Cardiac muscle cell (in vitro differentiated cells and primary cell): ENCODE measurements at regions not wholly inside any gene's neighbourhood (a gene's known extent, or its start where the extent isn't known, plus 50 kb on each side); places are given as distances from the start of the nearest gene placed in this dataset.

Experiments
- DNase-seq, 2 donors: peaks; one replicate each; pipeline versions ENCODE4 v3.0.0 to v3.0.0-alpha.2; 2010 to 2017; ENCODE audit warnings: low read depth in 1 of 2, low spot score in 1 of 2
- H3K27ac ChIP-seq: fragments of 200-600 bp; sonication (generic); 2 replicates; pipeline ENCODE4 v1.5.1; 2016
- H3K27me3 ChIP-seq: fragments of 200-600 bp; sonication (generic); 2 replicates; pipeline ENCODE4 v1.6.0; 2016; ENCODE audit warnings: control low read depth
- H3K36me3 ChIP-seq: fragments of 200-600 bp; sonication (generic); 2 replicates; pipeline ENCODE4 v1.5.1; 2016; ENCODE audit warnings: control low read depth
- H3K4me1 ChIP-seq: fragments of 200-600 bp; sonication (generic); 2 replicates; pipeline ENCODE4 v1.8.1; 2017; ENCODE audit warnings: low read depth, mild to moderate bottlenecking, mixed run types
- H3K4me3 ChIP-seq: fragments of 200-600 bp; sonication (generic); 2 replicates; pipeline ENCODE4 v1.5.1; 2016; ENCODE audit warnings: mild to moderate bottlenecking
- H3K9me3 ChIP-seq: fragments of 200-600 bp; sonication (generic); 2 replicates; pipeline ENCODE4 v1.5.1; 2017; ENCODE audit warnings: low read depth, mild to moderate bottlenecking, control low read depth
- TF ChIP-seq, protein P1 (sequence below): IDR thresholded peaks from 2 replicates; pipeline ENCODE4 v1.5.1; 2012; ENCODE audit warnings: low read depth, mild to moderate bottlenecking, low read length

DNA sequence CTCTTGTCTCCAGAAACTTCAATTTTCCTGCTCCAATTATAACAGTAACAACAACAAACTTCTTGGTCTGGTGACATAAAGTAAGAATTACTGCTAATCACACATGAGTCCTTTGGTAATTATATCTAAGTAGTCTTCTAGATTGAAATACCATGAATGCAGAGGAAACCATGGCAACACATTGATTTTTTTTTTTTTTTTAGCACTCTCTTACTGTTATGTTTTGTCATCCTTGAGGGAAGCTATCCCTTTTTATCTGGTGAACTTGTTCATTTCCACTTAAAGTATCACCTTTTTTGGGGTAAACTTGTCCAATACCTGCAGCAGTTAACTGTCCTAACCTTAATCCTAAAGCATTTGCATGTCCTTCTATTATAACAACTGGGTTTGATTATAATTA, 256.3 kb downstream of the B3GLCT start:
- no peak for DNase-seq
- H3K4me3 ChIP-seq: no peak overlapping the region
- no peaks in the 10 kb centered on the region for H3K36me3 ChIP-seq
- H3K9me3 ChIP-seq: no peaks in the 10 kb centered on the region
- H3K27me3 ChIP-seq: no peaks in the 10 kb centered on the region
- H3K4me1 ChIP-seq: no peaks in the 10 kb centered on the region
- TF ChIP-seq, protein P1, sequence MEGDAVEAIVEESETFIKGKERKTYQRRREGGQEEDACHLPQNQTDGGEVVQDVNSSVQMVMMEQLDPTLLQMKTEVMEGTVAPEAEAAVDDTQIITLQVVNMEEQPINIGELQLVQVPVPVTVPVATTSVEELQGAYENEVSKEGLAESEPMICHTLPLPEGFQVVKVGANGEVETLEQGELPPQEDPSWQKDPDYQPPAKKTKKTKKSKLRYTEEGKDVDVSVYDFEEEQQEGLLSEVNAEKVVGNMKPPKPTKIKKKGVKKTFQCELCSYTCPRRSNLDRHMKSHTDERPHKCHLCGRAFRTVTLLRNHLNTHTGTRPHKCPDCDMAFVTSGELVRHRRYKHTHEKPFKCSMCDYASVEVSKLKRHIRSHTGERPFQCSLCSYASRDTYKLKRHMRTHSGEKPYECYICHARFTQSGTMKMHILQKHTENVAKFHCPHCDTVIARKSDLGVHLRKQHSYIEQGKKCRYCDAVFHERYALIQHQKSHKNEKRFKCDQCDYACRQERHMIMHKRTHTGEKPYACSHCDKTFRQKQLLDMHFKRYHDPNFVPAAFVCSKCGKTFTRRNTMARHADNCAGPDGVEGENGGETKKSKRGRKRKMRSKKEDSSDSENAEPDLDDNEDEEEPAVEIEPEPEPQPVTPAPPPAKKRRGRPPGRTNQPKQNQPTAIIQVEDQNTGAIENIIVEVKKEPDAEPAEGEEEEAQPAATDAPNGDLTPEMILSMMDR: no peak
- no peak overlapping the region for H3K27ac ChIP-seq

DNA sequence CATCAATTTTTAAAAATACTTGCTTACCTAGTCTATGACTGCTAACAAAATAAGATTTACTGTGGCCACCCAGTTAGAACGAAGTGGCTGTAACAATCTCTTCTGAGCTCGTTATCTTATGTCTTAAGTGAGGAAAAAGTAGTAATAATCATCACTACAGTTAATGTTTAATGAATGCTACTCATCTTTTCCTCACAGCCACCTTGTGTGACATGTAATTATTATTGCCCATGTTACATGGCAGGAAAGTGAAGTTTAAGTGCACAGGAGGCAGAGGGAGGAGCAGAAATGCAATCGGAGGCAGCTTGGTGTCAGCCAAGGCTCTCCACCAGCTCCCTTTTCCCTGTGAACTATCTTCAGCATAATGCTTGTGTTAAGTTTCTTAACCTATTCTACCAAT, 260.3 kb downstream of the B3GLCT start:
- DNase-seq: no peak
- H3K9me3 ChIP-seq: no peaks in the 10 kb centered on the region
- no peaks in the 10 kb centered on the region for H3K27me3 ChIP-seq
- no peak overlapping the region for H3K4me3 ChIP-seq
- H3K4me1 ChIP-seq: no peaks in the 10 kb centered on the region
- H3K27ac ChIP-seq: no peak overlapping the region
- TF ChIP-seq, protein P1: no peak
- no peaks in the 10 kb centered on the region for H3K36me3 ChIP-seq

DNA sequence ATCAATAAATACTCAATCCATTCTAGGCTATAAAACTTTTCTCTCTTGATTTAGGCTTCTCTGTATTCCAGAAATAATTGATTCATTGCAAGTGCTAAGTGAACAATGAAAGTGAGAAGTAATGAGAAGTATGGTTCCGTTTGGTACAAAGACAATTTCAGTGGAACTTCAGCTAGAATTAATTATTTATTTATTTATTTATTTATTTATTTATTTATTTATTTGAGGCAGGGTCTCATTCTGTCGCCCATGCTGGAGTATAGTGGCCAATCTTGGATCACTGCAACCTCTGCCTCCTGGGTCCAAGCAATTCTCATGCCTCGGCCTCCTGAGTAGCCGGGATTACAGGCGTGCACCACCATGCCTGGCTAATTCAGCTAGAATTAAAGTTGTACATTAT, 262.1 kb downstream of the B3GLCT start:
- DNase-seq: no peak
- no peak overlapping the region for H3K4me3 ChIP-seq
- no peaks in the 10 kb centered on the region for H3K9me3 ChIP-seq
- no peaks in the 10 kb centered on the region for H3K4me1 ChIP-seq
- TF ChIP-seq, protein P1: no peak
- no peaks in the 10 kb centered on the region for H3K27me3 ChIP-seq
- no peak overlapping the region for H3K27ac ChIP-seq
- H3K36me3 ChIP-seq: no peaks in the 10 kb centered on the region

DNA sequence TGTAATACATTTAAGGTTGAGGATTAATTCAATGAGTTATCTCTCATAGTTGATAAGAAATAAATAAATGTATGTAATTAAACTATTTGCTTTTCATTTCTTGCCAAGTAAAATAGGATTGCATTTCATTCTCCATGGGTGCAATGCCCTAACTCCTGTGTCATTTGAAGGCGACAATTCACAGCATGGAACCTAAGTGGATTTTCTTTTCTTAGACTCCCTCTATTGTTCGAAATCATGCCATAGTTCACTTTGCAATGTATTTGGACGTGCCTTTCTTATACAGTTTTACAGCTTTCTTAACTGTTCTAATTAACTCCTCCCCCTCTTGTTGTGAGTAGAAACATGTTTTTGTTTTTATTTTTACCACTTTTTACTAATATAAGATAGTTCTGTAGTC, 263.0 kb downstream of the B3GLCT start:
- TF ChIP-seq, protein P1: no peak

DNA sequence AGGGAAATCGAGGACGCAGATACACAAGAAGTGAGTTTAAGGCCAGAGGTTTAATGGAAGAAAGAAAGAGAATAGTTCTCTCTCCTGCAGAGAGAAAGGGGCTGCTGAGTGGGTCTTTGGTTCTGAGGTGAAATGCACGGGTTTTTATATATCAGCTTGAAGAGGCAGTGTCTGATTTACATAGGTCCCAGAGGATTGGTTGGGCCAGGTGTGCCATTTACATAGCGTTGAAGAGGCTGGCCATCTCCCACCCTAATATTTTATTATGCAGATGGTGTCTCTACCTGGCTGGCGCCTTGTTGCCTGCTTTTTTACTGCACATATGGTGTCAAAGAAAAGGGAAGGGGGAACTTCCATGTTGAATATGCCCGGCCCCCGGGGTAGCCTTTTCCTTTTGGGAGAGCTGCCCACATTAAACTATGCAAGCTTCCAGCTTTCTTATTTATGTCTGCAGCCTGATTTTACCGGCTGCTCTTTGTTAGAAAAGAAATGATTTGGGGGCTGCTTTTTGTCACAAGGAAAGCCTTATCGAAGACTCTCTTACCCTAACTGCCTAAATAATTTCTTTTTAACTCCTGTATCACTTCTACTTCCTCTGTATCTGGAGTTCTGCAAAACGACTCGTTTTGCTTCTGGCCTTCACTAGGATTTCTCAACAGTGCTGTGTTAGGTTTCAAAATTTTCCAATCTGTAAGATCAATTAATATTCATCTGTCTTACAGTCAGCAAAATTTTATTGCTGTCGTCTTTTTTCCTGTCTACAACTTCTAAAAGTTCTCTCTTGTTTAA, 268.5 kb downstream of the B3GLCT start:
- no peaks in the 10 kb centered on the region for H3K36me3 ChIP-seq
- H3K4me1 ChIP-seq: no peaks in the 10 kb centered on the region
- H3K27me3 ChIP-seq: no peaks in the 10 kb centered on the region
- H3K27ac ChIP-seq: no peak overlapping the region
- TF ChIP-seq, protein P1: no peak
- H3K4me3 ChIP-seq: no peak overlapping the region
- no peaks in the 10 kb centered on the region for H3K9me3 ChIP-seq
- DNase-seq: no peak

More for the DNA sequence above, 263.0 kb downstream of the B3GLCT start:
- Histone ChIP-seq H3K9me3 (no peaks in the 10 kb centered on the region), H3K27ac (no peak overlapping the region), H3K36me3 (no peaks in the 10 kb centered on the region), H3K4me3 (no peak overlapping the region), H3K4me1 (no peaks in the 10 kb centered on the region), H3K27me3 (no peaks in the 10 kb centered on the region)
- no peak for DNase-seq

DNA sequence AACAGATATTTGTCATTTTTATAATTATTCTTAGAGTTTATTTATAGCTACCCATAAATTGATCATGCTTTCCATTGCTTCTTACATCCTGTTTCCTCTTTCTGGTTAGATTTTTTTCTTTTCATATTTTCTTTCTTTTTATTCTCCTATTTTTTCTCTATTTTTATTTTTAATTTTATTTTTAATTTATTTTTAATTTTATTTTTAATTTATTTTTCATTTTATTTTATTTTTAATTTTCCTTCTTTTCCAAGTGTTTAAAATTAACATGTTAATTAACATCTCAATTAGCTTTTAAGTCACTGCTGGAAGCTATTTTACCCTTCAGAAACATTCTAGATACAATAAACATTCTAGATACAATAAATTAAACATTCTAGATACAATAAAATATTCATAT, 269.6 kb downstream of the B3GLCT start:
- H3K4me1 ChIP-seq: no peaks in the 10 kb centered on the region
- TF ChIP-seq, protein P1: no peak
- no peak for DNase-seq
- H3K4me3 ChIP-seq: no peak overlapping the region
- H3K27ac ChIP-seq: no peak overlapping the region
- no peaks in the 10 kb centered on the region for H3K27me3 ChIP-seq
- no peaks in the 10 kb centered on the region for H3K36me3 ChIP-seq
- H3K9me3 ChIP-seq: no peaks in the 10 kb centered on the region
